Hepatocyte (in vitro differentiated cells): ENCODE measurements at regions not wholly inside any gene's neighbourhood (a gene's known extent, or its start where the extent isn't known, plus 50 kb on each side); places are given as distances from the start of the nearest gene placed in this dataset.

Experiments used
- DNase-seq: peaks from one replicate; pipeline ENCODE4 v3.0.0-alpha.2; 2016; ENCODE audit warnings: low spot score
- H2AFZ ChIP-seq: fragments of 200-600 bp; sonication (generic); 2 replicates; pipeline ENCODE4 v1.6.0; 2016; ENCODE audit warnings: antibody characterized with exemption, mild to moderate bottlenecking
- H3K27ac ChIP-seq: fragments of 200-600 bp; sonication (generic); 2 replicates; pipeline ENCODE4 v1.5.1; 2016; ENCODE audit warnings: mild to moderate bottlenecking
- H3K27me3 ChIP-seq: fragments of 200-600 bp; sonication (generic); 2 replicates; pipeline ENCODE4 v1.6.1; 2016
- H3K36me3 ChIP-seq: fragments of 200-600 bp; sonication (generic); replicated peaks from 2 replicates; pipeline ENCODE4 v1.5.1; 2016; ENCODE audit warnings: low read depth; ENCODE audit not compliant: insufficient read depth
- H3K4me1 ChIP-seq: fragments of 200-600 bp; sonication (generic); 2 replicates; pipeline ENCODE4 v1.5.1; 2016; ENCODE audit warnings: mild to moderate bottlenecking, moderate library complexity; ENCODE audit not compliant: insufficient read depth
- H3K4me2 ChIP-seq: fragments of 200-600 bp; sonication (generic); 2 replicates; pipeline ENCODE4 v1.6.0; 2016
- H3K4me3 ChIP-seq: fragments of 200-600 bp; sonication (generic); 2 replicates; pipeline ENCODE4 v1.5.1; 2016; ENCODE audit warnings: mild to moderate bottlenecking
- H3K79me2 ChIP-seq: fragments of 200-600 bp; sonication (generic); 2 replicates; pipeline ENCODE4 v1.6.0; 2017; ENCODE audit warnings: mild to moderate bottlenecking
- H3K9me2 ChIP-seq: fragments of 200-600 bp; sonication (generic); replicated peaks from 2 replicates; pipeline ENCODE4 v1.6.0; 2017; ENCODE audit warnings: mild to moderate bottlenecking; ENCODE audit not compliant: insufficient read depth
- H3K9me3 ChIP-seq: fragments of 200-600 bp; sonication (generic); 2 replicates; pipeline ENCODE4 v1.5.1; 2016; ENCODE audit warnings: low read depth, mild to moderate bottlenecking
- H4K20me1 ChIP-seq: fragments of 200-600 bp; sonication (generic); 2 replicates; pipeline ENCODE4 v1.6.0; 2016; ENCODE audit warnings: mild to moderate bottlenecking; ENCODE audit not compliant: insufficient read depth, poor library complexity, severe bottlenecking
- EZH2 ChIP-seq: fragments of 200-600 bp; sonication (generic); IDR thresholded peaks from 2 replicates; pipeline ENCODE4 v1.6.1; 2016; ENCODE audit warnings: antibody characterized with exemption, mild to moderate bottlenecking, borderline replicate concordance
- EZH2phosphoT487 ChIP-seq: fragments of 200-600 bp; sonication (generic); IDR thresholded peaks from one replicate; pipeline ENCODE4 v1.6.1; 2018; ENCODE audit warnings: antibody characterized with exemption, mild to moderate bottlenecking, low read depth, moderate library complexity; ENCODE audit not compliant: unreplicated experiment, severe bottlenecking
- WGBS: methylation state at CpG from one replicate; pipeline ENCODE4 v1.1.6; 2016; ENCODE audit warnings: low lambda C conversion rate; ENCODE audit errors: missing lambda C conversion rate; 5-methylcytosine and 5-hydroxymethylcytosine counted together
- TF ChIP-seq, protein P1 (sequence below): fragments of 200-600 bp; sonication (generic); IDR thresholded peaks from 2 replicates; pipeline ENCODE4 v1.5.1; 2016; ENCODE audit warnings: antibody characterized with exemption, mild to moderate bottlenecking; ENCODE audit not compliant: poor library complexity

DNA sequence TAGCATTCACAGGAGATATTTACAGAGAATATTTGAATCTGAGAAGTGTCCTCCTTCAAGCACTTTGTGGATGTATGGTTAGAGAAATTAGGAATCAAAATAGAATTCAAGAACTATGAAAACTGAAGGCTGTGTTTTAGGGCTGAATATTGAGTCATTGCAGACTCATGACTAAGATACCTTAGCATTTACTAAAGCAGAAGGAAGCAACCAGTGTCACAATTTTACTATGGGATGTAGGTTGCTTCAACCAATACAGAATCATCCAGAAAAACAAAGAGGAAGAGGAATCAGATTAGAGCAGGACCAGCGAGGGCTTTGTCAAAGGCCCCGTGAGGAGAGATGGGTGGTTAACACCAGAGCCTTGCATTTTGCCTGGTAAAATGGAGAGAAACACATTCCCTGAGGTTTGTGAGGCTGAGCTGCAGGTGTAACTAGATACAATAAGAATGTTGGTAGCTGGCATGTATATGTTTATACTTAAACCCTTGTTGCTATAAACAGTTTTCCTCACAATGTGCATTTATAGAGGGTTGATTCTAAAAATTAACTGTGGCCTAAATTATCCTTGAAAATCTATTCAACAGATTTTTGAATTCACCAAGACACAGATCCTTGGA lies 518.1 kb downstream of the AGTPBP1 start:
- Histone ChIP-seq H3K79me2 (no peaks in the 10 kb centered on the region), H3K4me1 (peaks cover 9% of the 10 kb centered on the region), H3K4me2 (no peak overlapping the region), H2AFZ (no peak overlapping the region), H3K27ac (no peak overlapping the region), H3K36me3 (no peaks in the 10 kb centered on the region), H4K20me1 (no peaks in the 10 kb centered on the region), H3K27me3 (no peaks in the 10 kb centered on the region), H3K9me3 (no peaks in the 10 kb centered on the region), H3K9me2 (no peaks in the 10 kb centered on the region), H3K4me3 (no peak overlapping the region)
- WGBS, result 70% methylated on average over 2 of the region's 2 CpGs
- no peak for DNase-seq
- TF ChIP-seq EZH2phosphoT487 (no peak), EZH2 (no peak)
- TF ChIP-seq, protein P1, sequence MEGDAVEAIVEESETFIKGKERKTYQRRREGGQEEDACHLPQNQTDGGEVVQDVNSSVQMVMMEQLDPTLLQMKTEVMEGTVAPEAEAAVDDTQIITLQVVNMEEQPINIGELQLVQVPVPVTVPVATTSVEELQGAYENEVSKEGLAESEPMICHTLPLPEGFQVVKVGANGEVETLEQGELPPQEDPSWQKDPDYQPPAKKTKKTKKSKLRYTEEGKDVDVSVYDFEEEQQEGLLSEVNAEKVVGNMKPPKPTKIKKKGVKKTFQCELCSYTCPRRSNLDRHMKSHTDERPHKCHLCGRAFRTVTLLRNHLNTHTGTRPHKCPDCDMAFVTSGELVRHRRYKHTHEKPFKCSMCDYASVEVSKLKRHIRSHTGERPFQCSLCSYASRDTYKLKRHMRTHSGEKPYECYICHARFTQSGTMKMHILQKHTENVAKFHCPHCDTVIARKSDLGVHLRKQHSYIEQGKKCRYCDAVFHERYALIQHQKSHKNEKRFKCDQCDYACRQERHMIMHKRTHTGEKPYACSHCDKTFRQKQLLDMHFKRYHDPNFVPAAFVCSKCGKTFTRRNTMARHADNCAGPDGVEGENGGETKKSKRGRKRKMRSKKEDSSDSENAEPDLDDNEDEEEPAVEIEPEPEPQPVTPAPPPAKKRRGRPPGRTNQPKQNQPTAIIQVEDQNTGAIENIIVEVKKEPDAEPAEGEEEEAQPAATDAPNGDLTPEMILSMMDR, result no peak

DNA sequence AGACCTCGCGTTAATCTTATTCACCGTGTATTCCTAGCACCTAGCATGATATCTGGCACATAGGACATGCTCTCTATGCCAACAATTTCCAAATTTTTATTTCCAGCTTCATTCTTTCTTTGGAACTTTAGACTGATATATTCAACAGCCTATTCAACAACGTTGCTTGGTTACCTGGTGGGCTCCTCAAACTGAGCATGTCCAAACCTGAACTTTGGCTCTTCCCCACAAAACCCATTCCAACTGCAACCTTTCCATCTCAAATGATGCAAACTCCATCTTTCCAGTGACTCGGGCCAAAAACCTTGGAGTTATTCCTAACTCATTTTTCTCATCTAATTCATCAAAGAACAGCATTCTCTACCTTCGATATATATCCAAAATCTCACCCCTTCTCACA lies 525.2 kb downstream of the AGTPBP1 start:
- Histone ChIP-seq H3K36me3 (no peaks in the 10 kb centered on the region), H3K4me2 (no peak overlapping the region), H3K4me3 (no peak overlapping the region), H3K9me2 (no peaks in the 10 kb centered on the region), H4K20me1 (no peaks in the 10 kb centered on the region), H3K27ac (no peak overlapping the region), H2AFZ (no peak overlapping the region), H3K9me3 (no peaks in the 10 kb centered on the region), H3K79me2 (no peaks in the 10 kb centered on the region), H3K4me1 (no peaks in the 10 kb centered on the region), H3K27me3 (no peaks in the 10 kb centered on the region)
- DNase-seq, result no peak
- 98% methylated on average over 6 of the region's 6 CpGs for WGBS
- TF ChIP-seq EZH2phosphoT487 (no peak), EZH2 (no peak)
- TF ChIP-seq, protein P1, result no peak

DNA sequence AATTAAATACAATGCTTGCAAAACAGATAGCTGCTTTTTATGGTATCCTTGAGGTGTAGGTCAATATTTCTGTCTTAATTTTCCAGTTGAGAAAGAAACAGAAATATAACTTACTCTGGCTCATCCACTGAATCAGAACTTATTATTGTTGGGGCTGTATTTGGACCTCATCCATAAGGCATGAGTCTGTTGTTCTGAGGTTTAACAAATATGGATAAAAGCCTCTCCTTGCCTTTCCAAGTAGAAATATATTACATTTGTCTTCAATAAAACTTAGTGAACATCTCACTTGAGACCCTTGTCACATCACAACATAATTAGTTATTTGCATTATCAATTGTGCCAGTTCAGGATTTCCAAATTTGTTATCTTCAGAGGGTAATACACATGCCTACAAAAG lies 525.8 kb downstream of the AGTPBP1 start:
- H3K27me3 ChIP-seq, result no peaks in the 10 kb centered on the region
- no peak overlapping the region for H3K27ac ChIP-seq
- TF ChIP-seq, protein P1, result no peak
- TF ChIP-seq EZH2phosphoT487, result no peak
- no peak for TF ChIP-seq EZH2
- no peak for DNase-seq
- no peak overlapping the region for H3K4me2 ChIP-seq
- no peaks in the 10 kb centered on the region for H3K79me2 ChIP-seq
- no peaks in the 10 kb centered on the region for H4K20me1 ChIP-seq
- no peaks in the 10 kb centered on the region for H3K9me2 ChIP-seq
- H3K9me3 ChIP-seq, result no peaks in the 10 kb centered on the region
- no peaks in the 10 kb centered on the region for H3K4me1 ChIP-seq
- H3K4me3 ChIP-seq, result no peak overlapping the region
- no peaks in the 10 kb centered on the region for H3K36me3 ChIP-seq
- no peak overlapping the region for H2AFZ ChIP-seq

DNA sequence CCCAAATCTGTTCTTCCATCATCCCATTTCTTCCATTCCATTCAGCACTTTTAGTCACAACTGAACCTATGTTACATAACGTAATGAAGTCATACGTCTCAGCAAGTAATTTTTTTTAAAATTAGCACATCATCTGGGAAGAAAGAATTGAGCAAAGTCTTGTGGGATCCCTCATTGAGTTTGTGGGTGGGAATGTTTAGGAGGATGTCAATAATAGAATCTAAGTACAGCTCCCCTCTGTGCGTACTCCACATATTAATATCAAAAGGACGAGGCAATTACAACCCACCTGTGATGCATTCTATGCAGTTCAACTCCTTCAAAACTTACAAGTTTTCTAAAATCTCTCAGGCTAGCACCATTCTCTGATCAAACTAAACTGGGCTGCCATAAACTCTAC lies 526.3 kb downstream of the AGTPBP1 start:
- Histone ChIP-seq H3K4me1 (no peaks in the 10 kb centered on the region), H2AFZ (no peak overlapping the region), H3K4me3 (no peak overlapping the region), H3K9me2 (no peaks in the 10 kb centered on the region), H3K4me2 (no peak overlapping the region), H3K27me3 (no peaks in the 10 kb centered on the region), H3K9me3 (no peaks in the 10 kb centered on the region), H3K79me2 (no peaks in the 10 kb centered on the region), H3K36me3 (no peaks in the 10 kb centered on the region), H4K20me1 (no peaks in the 10 kb centered on the region), H3K27ac (no peak overlapping the region)
- TF ChIP-seq EZH2phosphoT487, result no peak
- TF ChIP-seq, protein P1, result no peak
- no peak for TF ChIP-seq EZH2
- DNase-seq, result no peak
- 95% methylated on average over 4 of the region's 4 CpGs for WGBS
